Stromal cell of bone marrow (primary cell): ENCODE measurements at regions not wholly inside any gene's neighbourhood (a gene's known extent, or its start where the extent isn't known, plus 50 kb on each side); places are given as distances from the start of the nearest gene placed in this dataset.
"Not testable (repeated sequence)": the region's sequence is repeated elsewhere in the genome, so short reads cannot be mapped to it uniquely, and the experiment has no call there.

Experiments
- DNase-seq: peaks from one replicate; pipeline ENCODE4 v3.0.0-alpha.2; 2012; ENCODE audit warnings: low read depth

DNA sequence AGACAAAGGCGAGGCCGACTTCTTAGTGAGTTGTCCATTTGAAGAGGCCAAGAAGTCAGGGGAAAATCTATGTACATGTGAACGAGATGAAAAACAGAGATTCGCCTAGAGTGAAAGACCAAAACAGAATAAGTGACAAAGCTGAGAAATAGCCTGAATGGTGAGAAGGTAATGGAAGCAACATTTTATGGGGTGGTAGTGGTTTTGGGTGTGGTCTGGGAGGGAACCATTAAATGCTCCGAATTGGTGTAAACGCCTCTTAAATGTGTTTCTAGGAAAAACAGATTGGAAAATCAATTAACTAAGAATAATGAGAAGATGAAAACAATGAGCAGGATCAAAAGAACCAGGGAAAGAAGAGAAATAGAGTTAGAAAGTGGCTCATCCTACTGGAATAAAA, 83.8 kb upstream of the MANSC4 start:
- DNase-seq, result no peak

DNA sequence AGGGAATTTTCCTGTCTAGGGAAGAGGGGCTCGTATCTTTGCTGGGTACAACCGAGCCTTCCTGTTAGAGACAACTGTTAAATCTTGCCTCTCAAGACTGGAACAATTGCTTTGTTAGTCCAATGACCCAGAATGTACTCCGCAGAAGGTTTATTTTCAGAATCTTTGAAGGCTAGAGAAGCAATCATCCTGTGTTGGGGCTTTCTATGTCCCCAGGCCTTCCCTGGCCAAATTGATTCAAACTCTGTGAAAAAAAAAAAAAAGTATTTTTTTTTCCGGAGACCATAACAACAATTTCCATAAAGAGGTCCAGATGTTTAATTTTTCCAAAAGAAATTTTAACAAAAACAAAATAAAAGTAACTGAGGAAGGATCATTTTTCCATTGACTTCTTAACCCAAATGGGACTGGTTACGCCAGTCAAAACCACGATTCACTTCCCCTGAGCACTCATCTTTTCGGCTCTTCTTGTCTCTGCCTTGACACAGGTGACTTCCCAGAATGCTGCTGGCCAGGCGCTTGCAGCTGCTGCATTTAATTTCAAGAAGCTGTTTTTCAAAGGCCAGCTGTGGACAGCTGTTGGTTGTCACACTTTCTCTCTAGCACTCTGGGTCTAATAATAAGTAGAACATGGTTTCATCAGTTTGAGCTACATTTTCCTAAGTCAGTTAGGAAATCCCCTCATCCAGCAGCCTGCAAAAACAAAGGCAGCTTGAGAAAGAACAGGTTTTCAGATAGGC, 81.6 kb upstream of the MANSC4 start:
- DNase-seq, result no peak

DNA sequence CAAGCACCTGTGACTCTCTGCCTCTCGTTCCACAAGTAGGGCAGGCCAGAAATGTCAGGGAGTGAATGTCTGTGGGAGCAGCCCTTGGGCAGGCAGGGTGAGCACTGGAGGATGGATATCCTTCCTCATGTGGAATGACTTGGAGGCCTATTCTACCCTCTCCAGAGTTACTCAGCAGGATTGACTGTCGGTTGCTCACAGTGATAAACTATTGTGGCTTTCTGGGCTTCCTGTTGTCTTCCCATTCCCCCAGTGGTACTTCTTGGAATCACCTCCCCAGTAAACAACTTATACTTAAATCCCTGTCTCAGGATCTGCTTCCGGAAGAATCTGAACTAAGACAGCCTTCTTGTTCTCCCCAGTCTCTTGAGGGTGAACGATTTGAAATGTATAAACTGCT, 79.6 kb upstream of the MANSC4 start:
- DNase-seq, result no peak

DNA sequence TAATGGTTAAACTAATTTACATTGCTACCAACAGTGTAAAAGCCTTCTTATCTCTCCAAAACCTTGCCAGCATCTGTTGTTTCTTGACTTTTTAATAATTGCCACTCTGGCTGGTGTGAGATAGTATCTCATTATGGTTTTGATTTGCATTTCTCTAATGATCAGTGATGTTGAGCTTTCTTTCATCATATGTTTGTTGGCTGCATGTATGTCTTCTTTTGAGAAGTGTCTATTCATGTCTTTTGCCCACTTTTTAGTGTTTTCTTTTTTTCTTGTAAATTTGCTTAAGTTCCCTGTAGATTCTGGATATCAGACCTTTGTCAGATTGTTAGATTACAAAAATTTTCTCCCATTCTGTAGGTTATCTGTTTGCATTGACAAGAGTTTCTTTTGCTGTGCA, 77.0 kb upstream of the MANSC4 start:
- DNase-seq, result not testable (repeated sequence)

DNA sequence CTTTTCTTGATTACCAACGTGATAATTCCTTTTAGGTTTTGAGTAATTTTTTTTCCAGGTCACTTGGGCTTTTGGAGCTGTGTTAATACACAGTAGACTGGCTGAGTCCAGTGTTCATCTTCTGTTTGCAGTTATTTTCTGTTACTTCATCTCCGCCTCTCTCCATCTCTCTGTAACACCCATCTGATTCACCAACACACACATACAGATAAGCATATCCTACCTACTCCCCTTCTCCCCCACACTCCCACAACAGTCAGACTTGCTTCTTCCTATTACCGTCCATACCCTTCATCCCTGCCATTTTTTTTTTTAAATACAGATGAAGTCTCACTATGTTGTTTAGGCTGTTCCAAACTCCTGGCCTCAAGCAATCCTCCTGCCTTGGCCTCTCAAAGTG, 72.7 kb upstream of the MANSC4 start:
- no peak for DNase-seq
